ENCODE measurements at regions not wholly inside any gene's neighbourhood (a gene's known extent, or its start where the extent isn't known, plus 50 kb on each side); places are given as distances from the start of the nearest gene placed in this dataset.
A peak's percentile ranks its signal among the peaks of the same experiment; 100 is the strongest.
"Not testable (repeated sequence)": the region's sequence is repeated elsewhere in the genome, so short reads cannot be mapped to it uniquely, and the experiment has no call there.

DNA sequence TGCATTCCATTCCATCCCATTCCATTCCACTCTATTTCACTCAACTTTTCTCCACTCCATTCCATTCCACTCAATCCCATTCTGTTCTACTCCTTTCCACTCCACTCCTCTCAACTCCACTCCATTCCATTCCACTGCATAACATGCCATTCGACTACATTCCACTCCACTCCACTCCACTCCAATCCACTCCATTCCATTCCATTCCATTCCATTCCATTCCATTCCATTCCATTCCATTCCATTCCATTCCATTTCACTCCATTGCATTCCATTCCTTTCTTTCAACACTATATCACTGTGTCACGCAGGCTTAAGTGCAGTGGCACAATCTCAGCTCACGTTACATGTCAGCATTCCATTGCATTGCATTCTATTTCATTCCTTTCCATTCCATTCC, 1430.4 kb downstream of the TSPY10 start:
- H3K4me1 ChIP-seq; H3K27ac ChIP-seq; H3K9me3 ChIP-seq; H3K27me3 ChIP-seq; ATAC-seq (ENCODE audit: low FRiP score in 2 of 2); H3K4me3 ChIP-seq; H3K36me3 ChIP-seq; DNase-seq: not testable (repeated sequence)
- WGBS, 2 donors = 10% methylated on average over 3 of the region's 3 CpGs; no CpG with 5 or more reads in 1 of the 2 donors

DNA sequence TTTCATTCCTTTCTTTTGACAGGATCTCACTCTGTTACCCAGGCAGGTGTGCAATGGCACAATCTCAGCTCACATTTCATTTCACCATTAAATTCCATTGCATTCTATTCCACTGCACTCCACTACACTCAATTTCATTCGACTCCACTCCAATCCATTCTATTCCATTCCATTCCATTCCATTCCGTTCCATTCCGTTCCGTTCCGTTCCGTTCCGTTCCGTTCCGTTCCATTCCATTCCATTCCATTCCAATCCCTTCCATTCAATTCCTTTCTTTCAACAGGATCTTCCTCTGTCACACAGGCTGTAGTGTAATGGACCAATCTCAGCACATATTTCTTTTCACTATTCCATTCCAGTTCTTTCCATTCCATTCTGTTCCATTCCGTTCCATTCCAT, 1445.7 kb downstream of the TSPY10 start:
- H3K9me3 ChIP-seq = no peaks in the 10 kb centered on the region

DNA sequence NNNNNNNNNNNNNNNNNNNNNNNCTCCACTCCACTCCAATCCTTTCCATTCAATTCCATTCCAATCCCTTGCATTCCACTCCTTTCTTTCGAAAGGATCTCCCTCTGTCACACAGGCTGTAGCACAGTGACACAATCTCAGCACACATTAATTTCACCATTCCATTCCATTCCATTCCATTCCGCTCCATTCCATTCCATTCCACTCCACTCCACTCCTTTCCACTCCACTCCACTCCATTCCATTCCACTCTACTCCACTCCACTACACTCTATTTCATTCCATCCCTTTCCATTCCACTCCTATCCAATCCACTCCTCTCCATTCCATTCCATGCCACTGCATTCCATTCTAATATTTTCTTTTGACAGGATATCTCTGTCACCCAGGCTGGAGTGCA, 1459.0 kb downstream of the TSPY10 start:
- ATAC-seq (ENCODE audit: low FRiP score in 2 of 2) = peak in 1 of 2 donors; percentile 74
- no peaks in the 10 kb centered on the region for H3K36me3 ChIP-seq
- H3K4me3 ChIP-seq = no peak overlapping the region
- no peak overlapping the region for H3K27ac ChIP-seq
- H3K9me3 ChIP-seq = no peaks in the 10 kb centered on the region
- TF ChIP-seq EP300 (IDR thresholded peaks at IDR 0.05) (no peak), POLR2A (IDR thresholded peaks at IDR 0.05) (no peak), POLR2AphosphoS5 (IDR thresholded peaks at IDR 0.05) (no peak)
- TF ChIP-seq, protein P1, sequence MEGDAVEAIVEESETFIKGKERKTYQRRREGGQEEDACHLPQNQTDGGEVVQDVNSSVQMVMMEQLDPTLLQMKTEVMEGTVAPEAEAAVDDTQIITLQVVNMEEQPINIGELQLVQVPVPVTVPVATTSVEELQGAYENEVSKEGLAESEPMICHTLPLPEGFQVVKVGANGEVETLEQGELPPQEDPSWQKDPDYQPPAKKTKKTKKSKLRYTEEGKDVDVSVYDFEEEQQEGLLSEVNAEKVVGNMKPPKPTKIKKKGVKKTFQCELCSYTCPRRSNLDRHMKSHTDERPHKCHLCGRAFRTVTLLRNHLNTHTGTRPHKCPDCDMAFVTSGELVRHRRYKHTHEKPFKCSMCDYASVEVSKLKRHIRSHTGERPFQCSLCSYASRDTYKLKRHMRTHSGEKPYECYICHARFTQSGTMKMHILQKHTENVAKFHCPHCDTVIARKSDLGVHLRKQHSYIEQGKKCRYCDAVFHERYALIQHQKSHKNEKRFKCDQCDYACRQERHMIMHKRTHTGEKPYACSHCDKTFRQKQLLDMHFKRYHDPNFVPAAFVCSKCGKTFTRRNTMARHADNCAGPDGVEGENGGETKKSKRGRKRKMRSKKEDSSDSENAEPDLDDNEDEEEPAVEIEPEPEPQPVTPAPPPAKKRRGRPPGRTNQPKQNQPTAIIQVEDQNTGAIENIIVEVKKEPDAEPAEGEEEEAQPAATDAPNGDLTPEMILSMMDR (IDR thresholded peaks at IDR 0.05) = no peak
- H3K4me1 ChIP-seq = no peaks in the 10 kb centered on the region
- no peak for DNase-seq
- H3K27me3 ChIP-seq = no peaks in the 10 kb centered on the region
- WGBS, 2 donors = 58% methylated on average over 2 of the region's 2 CpGs; no CpG with 5 or more reads in 1 of the 2 donors

More for the DNA sequence above, 1445.7 kb downstream of the TSPY10 start:
- Histone ChIP-seq H3K4me1 (no peaks in the 10 kb centered on the region), H3K27me3 (no peaks in the 10 kb centered on the region), H3K4me3 (no peak overlapping the region), H3K27ac (no peak overlapping the region), H3K36me3 (no peaks in the 10 kb centered on the region)
- WGBS, 2 donors = 78% methylated on average over 10 of the region's 10 CpGs; no CpG with 5 or more reads in 1 of the 2 donors
- DNase-seq (no peak), ATAC-seq (ENCODE audit: low FRiP score in 2 of 2) (no peak)
- TF ChIP-seq POLR2A (IDR thresholded peaks at IDR 0.05) = no peak

DNA sequence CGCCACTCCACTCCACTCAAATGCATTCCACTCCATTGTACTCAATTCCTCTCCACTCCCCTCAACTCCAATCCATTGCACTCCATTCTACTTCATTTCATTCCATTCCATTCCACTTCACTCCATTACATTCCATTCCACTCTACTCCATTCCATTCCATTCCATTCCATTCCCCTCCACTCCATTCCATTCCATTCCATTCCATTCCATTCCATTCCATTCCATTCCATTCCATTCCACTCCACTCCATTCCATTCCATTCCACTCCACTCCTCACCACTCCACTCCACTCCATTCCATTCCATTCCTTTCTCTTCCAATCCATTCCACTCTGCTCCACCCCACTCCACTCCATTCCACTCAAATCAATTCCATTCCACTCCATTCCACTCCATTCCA, 1459.9 kb downstream of the TSPY10 start:
- 26% methylated on average over 1 of the region's 1 CpG; no CpG with 5 or more reads in 1 of the 2 donors for WGBS, 2 donors
- peak; percentile 67 to 96 for ATAC-seq (ENCODE audit: low FRiP score in 2 of 2)

DNA sequence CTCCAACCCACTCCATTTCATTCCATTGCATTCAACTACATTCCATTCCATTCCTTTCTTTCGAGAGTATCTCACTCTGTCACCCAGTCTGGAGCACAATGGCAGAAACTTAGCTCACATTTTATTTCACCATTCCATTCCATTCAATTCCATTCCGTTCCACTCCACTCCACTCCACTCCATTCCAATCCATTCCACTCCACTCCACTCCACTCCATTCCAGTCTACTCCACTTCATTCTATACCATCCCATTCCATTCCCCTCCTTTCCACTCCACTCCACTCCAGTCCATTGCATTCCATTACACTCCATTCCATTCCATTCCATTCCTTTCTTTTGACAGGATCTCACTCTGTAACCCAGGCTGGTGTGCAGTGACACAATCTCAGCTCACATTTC, 1466.3 kb downstream of the TSPY10 start:
- Histone ChIP-seq H3K36me3 (no peaks in the 10 kb centered on the region), H3K27ac (no peak overlapping the region), H3K9me3 (no peaks in the 10 kb centered on the region), H3K27me3 (no peaks in the 10 kb centered on the region), H3K4me1 (no peaks in the 10 kb centered on the region), H3K4me3 (no peak overlapping the region)
- no peak for DNase-seq
- ATAC-seq (ENCODE audit: low FRiP score in 2 of 2) = peak in 1 of 2 donors; percentile 68
- TF ChIP-seq, protein P1 (IDR thresholded peaks at IDR 0.05) = no peak
- TF ChIP-seq POLR2AphosphoS5 (IDR thresholded peaks at IDR 0.05) = no peak
- TF ChIP-seq POLR2A (IDR thresholded peaks at IDR 0.05) = no peak
- TF ChIP-seq EP300 (IDR thresholded peaks at IDR 0.05) = no peak
- WGBS, 2 donors = 29% methylated on average over 2 of the region's 2 CpGs; no CpG with 5 or more reads in 1 of the 2 donors

More for the DNA sequence above, 1459.9 kb downstream of the TSPY10 start:
- H3K27ac ChIP-seq = no peak overlapping the region
- H3K27me3 ChIP-seq = no peaks in the 10 kb centered on the region
- TF ChIP-seq POLR2AphosphoS5 (IDR thresholded peaks at IDR 0.05) (no peak), POLR2A (IDR thresholded peaks at IDR 0.05) (no peak), EP300 (IDR thresholded peaks at IDR 0.05) (no peak)
- no peak for DNase-seq
- no peak overlapping the region for H3K4me3 ChIP-seq
- H3K4me1 ChIP-seq = no peaks in the 10 kb centered on the region
- H3K36me3 ChIP-seq = no peaks in the 10 kb centered on the region
- H3K9me3 ChIP-seq = no peaks in the 10 kb centered on the region

DNA sequence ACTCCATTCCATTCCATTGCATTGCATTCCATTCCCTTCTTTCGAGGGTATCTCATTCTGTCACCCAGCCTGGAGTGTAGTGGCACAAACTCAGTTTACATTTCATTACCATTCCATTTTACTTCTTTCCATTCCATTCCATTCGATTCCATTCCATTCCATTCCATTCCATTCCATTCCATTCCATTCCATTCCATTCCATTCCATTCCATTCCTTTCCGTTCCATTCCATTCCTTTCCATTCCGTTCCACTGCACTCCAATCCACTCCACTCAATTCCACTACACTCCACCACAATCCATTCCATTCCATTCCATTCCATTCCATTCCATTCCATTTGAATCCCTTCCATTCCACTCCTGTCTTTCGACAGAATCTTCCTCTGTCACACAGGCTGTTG, 1472.0 kb downstream of the TSPY10 start:
- not testable (repeated sequence) for H3K36me3 ChIP-seq, H3K27ac ChIP-seq, H3K4me1 ChIP-seq, H3K4me3 ChIP-seq, H3K9me3 ChIP-seq, H3K27me3 ChIP-seq, DNase-seq
- peak; percentile 88 to 99 for ATAC-seq (ENCODE audit: low FRiP score in 2 of 2)
- WGBS, 2 donors = 50% methylated on average over 5 of the region's 5 CpGs; no CpG with 5 or more reads in 1 of the 2 donors

DNA sequence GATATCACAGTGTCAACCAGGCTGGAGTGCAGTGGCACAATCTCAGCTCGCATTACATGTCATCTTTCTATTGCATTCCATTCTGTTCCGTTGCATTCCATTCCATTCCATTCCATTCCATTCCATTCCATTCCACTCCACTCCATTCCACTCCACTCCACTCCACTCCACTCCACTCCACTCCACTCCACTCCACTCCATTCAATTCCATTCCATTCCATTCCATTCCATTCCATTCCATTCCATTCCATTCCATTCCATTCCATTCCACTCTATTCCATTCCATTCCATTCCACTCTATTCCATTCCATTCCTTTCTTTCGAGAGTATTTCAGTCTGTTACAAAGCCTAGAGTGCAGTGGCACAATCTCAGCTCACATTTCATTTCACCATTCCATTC, 1486.5 kb downstream of the TSPY10 start:
- DNase-seq, H3K9me3 ChIP-seq, H3K36me3 ChIP-seq, H3K27ac ChIP-seq, H3K27me3 ChIP-seq, H3K4me3 ChIP-seq, H3K4me1 ChIP-seq: not testable (repeated sequence)
- ATAC-seq (ENCODE audit: low FRiP score in 2 of 2) = peak; percentile 60 to 89
- WGBS, 2 donors = 38% methylated on average over 3 of the region's 3 CpGs; no CpG with 5 or more reads in 1 of the 2 donors
